WERI-Rb-1 (cell line): ENCODE measurements at regions not wholly inside any gene's neighbourhood (a gene's known extent, or its start where the extent isn't known, plus 50 kb on each side); places are given as distances from the start of the nearest gene placed in this dataset.

Source experiments
- DNase-seq: peaks from one replicate; pipeline ENCODE4 v3.0.0-alpha.2; 2020
- H3K27ac ChIP-seq: fragments of 250-450 bp; sonication (Bioruptor Pico); 2 replicates; pipeline ENCODE4 v1.5.1; 2020; ENCODE audit warnings: mild to moderate bottlenecking, moderate library complexity
- H3K27me3 ChIP-seq: fragments of 250-450 bp; sonication (Bioruptor Pico); 2 replicates; pipeline ENCODE4 v1.5.1; 2021; ENCODE audit warnings: mild to moderate bottlenecking, low read depth, moderate library complexity; ENCODE audit not compliant: insufficient read depth, severe bottlenecking
- H3K36me3 ChIP-seq: fragments of 250-450 bp; sonication (Bioruptor Pico); 2 replicates; pipeline ENCODE4 v1.5.1; 2020; ENCODE audit warnings: mild to moderate bottlenecking, moderate library complexity
- H3K4me3 ChIP-seq: 2 replicates; pipeline ENCODE4 v1.5.1; 2011; ENCODE audit warnings: low read depth, mild to moderate bottlenecking, control low read depth, low read length
- H3K9me3 ChIP-seq: fragments of 250-450 bp; sonication (Bioruptor Pico); 2 replicates; pipeline ENCODE4 v1.5.1; 2021; ENCODE audit warnings: mild to moderate bottlenecking, moderate library complexity; ENCODE audit not compliant: severe bottlenecking
- TF ChIP-seq, protein P1 (sequence below): IDR thresholded peaks from 2 replicates; pipeline ENCODE4 v1.5.1; 2011; ENCODE audit warnings: low read depth, mild to moderate bottlenecking, control low read depth, inconsistent platforms, low read length

DNA sequence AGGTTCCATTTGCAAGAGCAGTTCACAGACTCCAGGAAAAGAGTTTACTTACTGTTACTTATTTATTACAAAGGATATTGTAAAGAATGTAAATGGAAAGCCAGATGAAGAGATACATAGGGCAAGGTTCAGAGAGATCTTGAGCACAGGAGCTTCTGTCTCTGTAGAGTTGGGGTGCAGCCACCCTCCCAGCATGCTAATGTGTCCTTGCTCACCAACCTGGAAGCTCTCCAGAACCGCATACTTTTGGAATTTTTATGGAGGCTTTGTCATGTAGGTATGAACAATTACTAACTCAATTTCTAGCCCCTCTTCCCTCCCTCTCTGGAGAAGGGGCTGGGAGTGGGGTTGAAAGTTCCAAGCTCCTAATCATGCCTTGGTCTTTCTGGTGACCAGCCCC is 857.2 kb downstream of the RPA4 start:
- no peak for DNase-seq
- H3K9me3 ChIP-seq, result peaks cover 6% of the 10 kb centered on the region
- H3K27ac ChIP-seq, result no peak overlapping the region
- H3K27me3 ChIP-seq, result no peaks in the 10 kb centered on the region
- no peaks in the 10 kb centered on the region for H3K36me3 ChIP-seq
- no peak overlapping the region for H3K4me3 ChIP-seq
- TF ChIP-seq, protein P1, sequence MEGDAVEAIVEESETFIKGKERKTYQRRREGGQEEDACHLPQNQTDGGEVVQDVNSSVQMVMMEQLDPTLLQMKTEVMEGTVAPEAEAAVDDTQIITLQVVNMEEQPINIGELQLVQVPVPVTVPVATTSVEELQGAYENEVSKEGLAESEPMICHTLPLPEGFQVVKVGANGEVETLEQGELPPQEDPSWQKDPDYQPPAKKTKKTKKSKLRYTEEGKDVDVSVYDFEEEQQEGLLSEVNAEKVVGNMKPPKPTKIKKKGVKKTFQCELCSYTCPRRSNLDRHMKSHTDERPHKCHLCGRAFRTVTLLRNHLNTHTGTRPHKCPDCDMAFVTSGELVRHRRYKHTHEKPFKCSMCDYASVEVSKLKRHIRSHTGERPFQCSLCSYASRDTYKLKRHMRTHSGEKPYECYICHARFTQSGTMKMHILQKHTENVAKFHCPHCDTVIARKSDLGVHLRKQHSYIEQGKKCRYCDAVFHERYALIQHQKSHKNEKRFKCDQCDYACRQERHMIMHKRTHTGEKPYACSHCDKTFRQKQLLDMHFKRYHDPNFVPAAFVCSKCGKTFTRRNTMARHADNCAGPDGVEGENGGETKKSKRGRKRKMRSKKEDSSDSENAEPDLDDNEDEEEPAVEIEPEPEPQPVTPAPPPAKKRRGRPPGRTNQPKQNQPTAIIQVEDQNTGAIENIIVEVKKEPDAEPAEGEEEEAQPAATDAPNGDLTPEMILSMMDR, result no peak

DNA sequence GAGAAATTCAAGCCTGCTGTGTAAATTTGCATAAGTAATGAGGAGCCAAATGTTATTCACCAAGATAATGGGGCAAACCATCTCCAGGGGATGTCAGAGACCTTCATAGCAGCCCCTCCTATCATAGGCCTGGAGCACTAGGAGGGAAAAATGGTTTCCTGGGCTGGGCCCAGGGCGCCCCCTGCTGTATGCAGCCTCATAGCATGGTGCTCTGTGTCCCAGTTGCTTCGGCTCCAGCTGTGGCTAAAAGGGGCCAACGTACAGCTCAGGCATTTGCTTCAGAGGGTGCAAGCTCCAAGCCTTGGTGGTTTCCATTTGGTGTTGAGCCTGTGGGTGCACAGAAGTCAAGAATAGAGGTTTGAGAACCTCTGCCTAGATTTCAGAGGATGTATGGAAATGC is 859.3 kb downstream of the RPA4 start:
- Histone ChIP-seq H3K27me3 (no peaks in the 10 kb centered on the region), H3K4me3 (no peak overlapping the region)
- peak; percentile 46 for DNase-seq

GRCh38 chrX:97747346-97747745 is 863.6 kb downstream of the RPA4 start:
- TF ChIP-seq, protein P1, result no peak
- no peak overlapping the region for H3K4me3 ChIP-seq
- peaks cover 6% of the 10 kb centered on the region for H3K9me3 ChIP-seq
- H3K27me3 ChIP-seq, result no peaks in the 10 kb centered on the region
- DNase-seq, result no peak
- H3K36me3 ChIP-seq, result no peaks in the 10 kb centered on the region
- no peak overlapping the region for H3K27ac ChIP-seq

More for the DNA sequence above, 859.3 kb downstream of the RPA4 start:
- TF ChIP-seq, protein P1, result peak; percentile 65
- no peaks in the 10 kb centered on the region for H3K36me3 ChIP-seq
- H3K27ac ChIP-seq, result no peak overlapping the region
- peaks cover 6% of the 10 kb centered on the region for H3K9me3 ChIP-seq

- Histone ChIP-seq H3K27me3 (no peaks in the 10 kb centered on the region), H3K36me3 (no peaks in the 10 kb centered on the region), H3K9me3 (no peaks in the 10 kb centered on the region), H3K27ac (no peak overlapping the region), H3K4me3 (no peak overlapping the region)
- TF ChIP-seq, protein P1, result no peak
- DNase-seq, result no peak
Observed at GRCh38 chrX:97751016-97751415, 867.3 kb downstream of the RPA4 start.

- no peaks in the 10 kb centered on the region for H3K36me3 ChIP-seq
Observed at GRCh38 chrX:97751735-97752134, 868.0 kb downstream of the RPA4 start.

DNA sequence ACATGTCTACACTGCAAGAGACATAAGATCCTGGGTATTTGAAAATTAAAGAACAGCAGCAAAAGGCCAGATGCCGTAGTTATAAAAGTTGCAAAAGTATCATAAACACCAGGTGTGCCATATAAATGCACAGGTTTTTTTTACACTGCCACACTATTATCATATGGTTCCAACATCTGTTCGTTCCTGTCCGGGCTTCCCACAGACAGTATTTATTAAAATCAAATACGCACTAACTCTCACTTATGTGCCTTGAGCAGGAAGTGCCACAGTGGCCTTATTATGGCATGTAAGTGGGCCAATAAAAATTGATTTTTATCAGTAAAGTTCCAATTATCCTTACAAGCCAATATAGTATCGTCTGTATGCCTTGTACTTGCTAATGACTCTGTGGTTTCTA is 873.2 kb downstream of the RPA4 start:
- no peaks in the 10 kb centered on the region for H3K36me3 ChIP-seq
- TF ChIP-seq, protein P1, result no peak
- H3K9me3 ChIP-seq, result no peaks in the 10 kb centered on the region
- no peak overlapping the region for H3K27ac ChIP-seq
- H3K4me3 ChIP-seq, result no peak overlapping the region
- no peak for DNase-seq
- H3K27me3 ChIP-seq, result no peaks in the 10 kb centered on the region

More at GRCh38 chrX:97751735-97752134, 868.0 kb downstream of the RPA4 start:
- TF ChIP-seq, protein P1, result no peak
- no peak overlapping the region for H3K4me3 ChIP-seq
- no peak for DNase-seq
- no peaks in the 10 kb centered on the region for H3K27me3 ChIP-seq
- H3K27ac ChIP-seq, result no peak overlapping the region
- H3K9me3 ChIP-seq, result no peaks in the 10 kb centered on the region
